H1 (cell line): ENCODE measurements at regions not wholly inside any gene's neighbourhood (a gene's known extent, or its start where the extent isn't known, plus 50 kb on each side); places are given as distances from the start of the nearest gene placed in this dataset.

Experiments used
- CTCF ChIA-PET: fragments of 300-600 bp; sonication (Branson Sonifier 250); formaldehyde crosslinking; loops from one replicate; lab custom pipeline; 2021; ENCODE audit not compliant: partially characterized antibody; lab: Charles Lee
- POLR2A ChIA-PET: fragments of 300-600 bp; sonication (Branson Sonifier 250); formaldehyde crosslinking; loops from one replicate; lab custom pipeline; 2021; ENCODE audit warnings: inconsistent platforms; ENCODE audit not compliant: partially characterized antibody; lab: Charles Lee
- DNase-seq, 2 experiments: peaks; one replicate each; pipeline versions ENCODE4 v3.0.0 to v3.0.0-alpha.2; 2010 to 2022; ENCODE audit warnings: low spot score in 2 of 2, low read depth in 1 of 2, mixed read lengths in 1 of 2
- FAIRE-seq: peaks from 2 replicates; lab custom pipeline; 2011; peaks lifted over from hg19 to GRCh38; lab: Jason Lieb, UNC
- H2AFZ ChIP-seq: 2 replicates; pipeline ENCODE4 v1.8.1; 2012; ENCODE audit warnings: low read length, inconsistent platforms
- H2AK5ac ChIP-seq: 2 replicates; pipeline ENCODE4 v1.6.1; 2013; ENCODE audit warnings: low read depth, low read length
- H2BK120ac ChIP-seq: replicated peaks from 2 replicates; pipeline ENCODE3; 2013; ENCODE audit warnings: low read depth, low read length, inconsistent platforms
- H2BK12ac ChIP-seq: 2 replicates; pipeline ENCODE4 v1.6.1; 2013; ENCODE audit warnings: low read depth, low read length
- H2BK15ac ChIP-seq: 2 replicates; pipeline ENCODE4 v1.6.1; 2013; ENCODE audit warnings: low read length
- H2BK20ac ChIP-seq: 2 replicates; pipeline ENCODE4 v1.6.1; 2013; ENCODE audit warnings: low read length
- H2BK5ac ChIP-seq: 2 replicates; pipeline ENCODE4 v1.6.1; 2013; ENCODE audit warnings: low read depth, low read length
- H3K14ac ChIP-seq: 2 replicates; pipeline ENCODE4 v1.6.1; 2013; ENCODE audit warnings: inconsistent platforms; ENCODE audit not compliant: insufficient read length
- H3K18ac ChIP-seq: 2 replicates; pipeline ENCODE4 v1.6.1; 2013; ENCODE audit warnings: low read length; ENCODE audit errors: extremely low read depth
- H3K23ac ChIP-seq: 2 replicates; pipeline ENCODE4 v1.6.1; 2013; ENCODE audit warnings: inconsistent platforms; ENCODE audit not compliant: insufficient read length
- H3K23me2 ChIP-seq: 2 replicates; pipeline ENCODE4 v1.6.1; 2013; ENCODE audit warnings: low read depth, low read length
- H3K27ac ChIP-seq: 2 replicates; pipeline ENCODE4 v1.6.1; 2011; ENCODE audit warnings: low read depth, low read length, inconsistent platforms
- H3K27me3 ChIP-seq, 4 experiments: replicated peaks in 1 of 4; 1 replicate in 1 of 4; 2 replicates in 3 of 4; pipeline versions ENCODE4 v1.6.1 to v1.8.1; 2011 to 2013; ENCODE audit warnings: low read length in 3 of 4, mild to moderate bottlenecking in 3 of 4, inconsistent platforms in 2 of 4, mixed read lengths in 2 of 4, moderate library complexity in 1 of 4; ENCODE audit not compliant: control insufficient read depth in 3 of 4, insufficient read depth in 3 of 4; ENCODE audit errors: extremely low read depth in 1 of 4
- H3K36me3 ChIP-seq, 4 experiments: 2 replicates each; pipeline versions ENCODE4 v1.6.1 to v1.8.1; 2011 to 2013; ENCODE audit warnings: mild to moderate bottlenecking in 4 of 4, low read length in 3 of 4, moderate library complexity in 2 of 4, control low read depth in 1 of 4, inconsistent platforms in 1 of 4; ENCODE audit not compliant: insufficient read depth in 4 of 4, control insufficient read depth in 2 of 4
- H3K4ac ChIP-seq: replicated peaks from 2 replicates; pipeline ENCODE3; 2013; ENCODE audit warnings: low read length, low read depth, mixed read lengths, inconsistent platforms; ENCODE audit not compliant: insufficient read length
- H3K4me1 ChIP-seq, 4 experiments: replicated peaks in 1 of 4; 1 replicate in 1 of 4; 2 replicates in 3 of 4; pipeline versions ENCODE4 v1.6.1 to v1.8.1; 2011 to 2013; ENCODE audit warnings: low read length in 3 of 4, inconsistent platforms in 2 of 4, mixed read lengths in 1 of 4; ENCODE audit not compliant: insufficient read depth in 4 of 4, control insufficient read depth in 3 of 4
- H3K4me2 ChIP-seq, 2 experiments: 2 replicates each; pipeline versions ENCODE4 v1.6.1 to v1.8.1; 2011 to 2013; ENCODE audit warnings: low read depth in 2 of 2, low read length in 2 of 2, control low read depth in 1 of 2, inconsistent platforms in 1 of 2, mild to moderate bottlenecking in 1 of 2; ENCODE audit not compliant: insufficient read depth in 1 of 2
- H3K4me3 ChIP-seq, 4 experiments: fragments of 200-600, 300-600 bp in 1 of 4; sonication (generic), shearing (Covaris generic), sonication (Bioruptor Twin) in 1 of 4; 2 replicates each; pipeline versions ENCODE4 v1.5.1 to v1.8.1; 2011 to 2016; ENCODE audit warnings: low read length in 4 of 4, low read depth in 3 of 4, control low read depth in 2 of 4, inconsistent platforms in 2 of 4, mild to moderate bottlenecking in 2 of 4, mixed read lengths in 1 of 4, moderate library complexity in 1 of 4; ENCODE audit not compliant: insufficient read depth in 2 of 4; ENCODE audit errors: extremely low read depth in 1 of 4
- H3K56ac ChIP-seq: replicated peaks from 2 replicates; pipeline ENCODE3; 2013; ENCODE audit warnings: low read depth, mild to moderate bottlenecking, mixed read lengths, low read length, inconsistent platforms; ENCODE audit not compliant: insufficient read length
- H3K79me1 ChIP-seq: 2 replicates; pipeline ENCODE4 v1.6.1; 2013; ENCODE audit warnings: low read depth, low read length, control low read depth
- H3K79me2 ChIP-seq, 2 experiments: 2 replicates each; pipeline versions ENCODE4 v1.6.1 to v1.8.1; 2012 to 2013; ENCODE audit warnings: low read length in 2 of 2, mild to moderate bottlenecking in 2 of 2, inconsistent platforms in 1 of 2; ENCODE audit not compliant: insufficient read depth in 2 of 2, control insufficient read depth in 1 of 2
- H3K9ac ChIP-seq, 4 experiments: replicated peaks in 1 of 4; 1 replicate in 1 of 4; 2 replicates in 3 of 4; pipeline versions ENCODE4 v1.6.1 to v1.8.1; 2011 to 2013; ENCODE audit warnings: low read depth in 3 of 4, low read length in 3 of 4, control low read depth in 2 of 4, mild to moderate bottlenecking in 2 of 4, moderate library complexity in 2 of 4, inconsistent platforms in 1 of 4; ENCODE audit errors: extremely low read depth in 1 of 4
- H3K9me3 ChIP-seq, 2 experiments: 2 replicates each; pipeline versions ENCODE4 v1.6.1 to v1.8.1; 2012 to 2013; ENCODE audit warnings: mild to moderate bottlenecking in 2 of 2, moderate library complexity in 2 of 2, control low read depth in 1 of 2, inconsistent platforms in 1 of 2, low read depth in 1 of 2, low read length in 1 of 2, mixed read lengths in 1 of 2; ENCODE audit not compliant: insufficient read depth in 2 of 2
- H4K20me1 ChIP-seq, 2 experiments: replicated peaks in 1 of 2; 2 replicates each; pipeline versions ENCODE3 to v1.8.1; 2011 to 2013; ENCODE audit warnings: inconsistent platforms in 2 of 2, low read length in 2 of 2, mild to moderate bottlenecking in 1 of 2; ENCODE audit not compliant: insufficient read depth in 2 of 2, control insufficient read depth in 1 of 2
- H4K5ac ChIP-seq: 2 replicates; pipeline ENCODE4 v1.6.1; 2013; ENCODE audit warnings: low read length, low read depth, mixed read lengths, inconsistent platforms; ENCODE audit not compliant: insufficient read length
- H4K8ac ChIP-seq: 2 replicates; pipeline ENCODE4 v1.8.0; 2013; ENCODE audit warnings: mild to moderate bottlenecking, moderate library complexity, low read length, inconsistent platforms; ENCODE audit not compliant: insufficient read depth; ENCODE audit errors: extremely low read depth
- H4K91ac ChIP-seq: replicated peaks from 2 replicates; pipeline ENCODE3; 2013; ENCODE audit warnings: low read length, mixed read lengths, inconsistent platforms; ENCODE audit not compliant: insufficient read length
- EZH2 ChIP-seq: fragments of 200-600 bp; sonication (generic); IDR thresholded peaks from 2 replicates; pipeline ENCODE4 v1.7.1; 2012; ENCODE audit warnings: low read depth, mild to moderate bottlenecking, moderate library complexity, low read length, inconsistent platforms; ENCODE audit not compliant: severe bottlenecking
- SAP30 ChIP-seq: fragments of 300-600 bp; sonication (generic); IDR thresholded peaks from 2 replicates; pipeline ENCODE4 v1.7.1; 2012; ENCODE audit warnings: low read length, moderate library complexity, mild to moderate bottlenecking, inconsistent platforms; ENCODE audit not compliant: insufficient read depth, insufficient replicate concordance
- SUZ12 ChIP-seq: fragments of 200-600 bp; sonication (generic); IDR thresholded peaks from 2 replicates; pipeline ENCODE4 v1.6.1; 2012; ENCODE audit warnings: mild to moderate bottlenecking, inconsistent platforms, low read length, moderate library complexity, mixed read lengths
- WGBS, 2 experiments: shearing (Covaris generic) in 1 of 2; methylation state at CpG; one replicate each; pipeline versions ENCODE4 v1.1.6 to v1.1.7; 2013 to 2015; ENCODE audit warnings: low lambda C conversion rate in 2 of 2, mixed read lengths in 2 of 2, inconsistent platforms in 1 of 2, low coverage in 1 of 2, missing lambda C conversion rate in 1 of 2; ENCODE audit not compliant: insufficient replicate concordance in 2 of 2, insufficient coverage in 1 of 2, insufficient read length in 1 of 2; ENCODE audit errors: extremely low coverage in 1 of 2, missing lambda C conversion rate in 1 of 2; 5-methylcytosine and 5-hydroxymethylcytosine counted together

DNA sequence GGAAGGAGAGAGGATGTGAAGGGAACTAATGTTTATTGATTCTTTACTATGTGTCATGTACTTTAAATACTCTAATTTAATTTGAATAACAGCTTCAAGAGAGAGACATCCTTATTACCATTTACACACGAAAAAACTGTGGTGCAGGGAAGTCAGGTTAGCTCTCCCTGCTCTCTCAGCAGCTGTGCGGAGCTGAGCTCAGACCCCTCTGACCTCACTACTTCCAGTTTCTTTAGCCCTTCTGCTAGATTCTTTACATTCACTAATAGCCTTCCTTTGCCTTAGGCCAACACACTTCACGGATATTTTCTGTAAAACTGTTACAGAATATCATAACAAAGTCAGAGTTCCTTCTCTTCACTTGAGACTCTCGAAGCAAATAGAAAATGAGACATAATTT, 131.3 kb upstream of the ARRDC3 start:
- Histone ChIP-seq H3K18ac (no peak overlapping the region), H2BK12ac (no peak overlapping the region), H2BK20ac (no peak overlapping the region), H4K91ac (no peak overlapping the region), H3K4ac (no peak overlapping the region), H3K79me1 (no peaks in the 10 kb centered on the region), H3K14ac (no peak overlapping the region), H3K23ac (no peak overlapping the region), H4K20me1 (no peaks in the 10 kb centered on the region), H3K27ac (no peak overlapping the region), H4K5ac (no peak overlapping the region), H3K36me3 (no peaks in the 10 kb centered on the region), H3K9ac (no peak overlapping the region), H2BK15ac (no peak overlapping the region), H2AFZ (no peak overlapping the region), H2AK5ac (no peak overlapping the region), H2BK120ac (no peak overlapping the region), H3K4me2 (no peak overlapping the region), H3K23me2 (no peaks in the 10 kb centered on the region), H3K4me3 (no peak overlapping the region), H3K79me2 (no peaks in the 10 kb centered on the region), H4K8ac (no peak overlapping the region), H2BK5ac (no peak overlapping the region), H3K4me1 (no peaks in the 10 kb centered on the region), H3K56ac (no peak overlapping the region), H3K9me3 (no peaks in the 10 kb centered on the region), H3K27me3 (no peaks in the 10 kb centered on the region)
- DNase-seq (no peak), FAIRE-seq (no peak)
- ChIA-PET POLR2A (no interaction called here), CTCF (interaction anchor here (0.7 to 1.6 kb wide), 2 partner anchors 25 to 156 kb away, joined by 3 read pairs; no protein-coding TSS in a partner anchor)
- WGBS, 2 experiments = 68% methylated on average over 4 of the region's 4 CpGs; no CpG with 5 or more reads in 1 of the 2 experiments
- TF ChIP-seq EZH2 (no peak), SAP30 (no peak), SUZ12 (no peak)
